ENCODE measurements at regions not wholly inside any gene's neighbourhood (a gene's known extent, or its start where the extent isn't known, plus 50 kb on each side); places are given as distances from the start of the nearest gene placed in this dataset.

DNA sequence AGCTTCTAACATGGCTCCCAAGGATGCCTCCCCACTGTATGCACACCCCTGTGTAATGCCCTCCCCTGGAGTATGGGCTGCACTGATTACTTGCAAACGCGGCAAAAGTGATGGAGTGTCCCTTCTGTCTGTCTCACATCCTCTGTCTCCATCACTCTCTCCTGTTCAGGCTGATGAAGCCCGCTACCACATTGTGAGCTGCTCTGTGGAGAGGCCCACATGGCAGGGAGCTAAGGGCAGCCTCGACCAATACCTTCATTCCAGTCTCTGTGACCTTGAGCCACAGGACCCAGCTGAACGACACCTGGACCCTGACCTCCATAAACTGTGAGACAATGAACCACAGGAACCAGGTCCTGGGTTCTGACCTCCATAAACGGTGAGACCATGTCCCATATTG is 154.1 kb upstream of the ETV3 start:
- no peak overlapping the region for H3K9ac ChIP-seq (ENCODE audit: low read length)
- CTCF ChIA-PET, result no interaction called here
- no peaks in the 10 kb centered on the region for H3K4me1 ChIP-seq (ENCODE audit: control insufficient read depth in 1 of 2, insufficient read depth in 2 of 2, low read length in 2 of 2)
- no peaks in the 10 kb centered on the region for H4K20me1 ChIP-seq (ENCODE audit: insufficient read depth)
- TF ChIP-seq CBX3 (IDR thresholded peaks at IDR 0.05; ENCODE audit: low read depth) (no peak), ZFX (IDR thresholded peaks at IDR 0.05) (no peak), EGR1 (IDR thresholded peaks at IDR 0.05; ENCODE audit: low read depth) (no peak), JUND (IDR thresholded peaks at IDR 0.05) (no peak), SRF (IDR thresholded peaks at IDR 0.05; ENCODE audit: low read depth) (no peak), SP1 (IDR thresholded peaks at IDR 0.05; ENCODE audit: low read depth) (no peak), EZH2 (IDR thresholded peaks at IDR 0.05) (no peak), RAD21 (IDR thresholded peaks at IDR 0.05; ENCODE audit: low read depth) (no peak), POLR2A (IDR thresholded peaks at IDR 0.05; ENCODE audit: borderline replicate concordance, extremely low read depth, insufficient read depth, insufficient read length) (no peak), FOSL1 (IDR thresholded peaks at IDR 0.05; ENCODE audit: low read depth) (no peak), SIN3A (IDR thresholded peaks at IDR 0.05; ENCODE audit: low read depth) (no peak), TCF7L2 (IDR thresholded peaks at IDR 0.05; ENCODE audit: borderline replicate concordance, extremely low read depth, insufficient read depth, insufficient read length) (no peak), POLR2AphosphoS5 (IDR thresholded peaks at IDR 0.05; ENCODE audit: low read depth, low read length) (no peak), ELF1 (IDR thresholded peaks at IDR 0.05; ENCODE audit: borderline replicate concordance, low read depth) (no peak), YY1 (IDR thresholded peaks at IDR 0.05; ENCODE audit: extremely low read depth, insufficient replicate concordance, low read depth, low read length) (no peak), CEBPB (IDR thresholded peaks at IDR 0.05; ENCODE audit: low read depth) (no peak), EZH2phosphoT487 (IDR thresholded peaks at IDR 0.05; ENCODE audit: borderline replicate concordance) (no peak)
- TF ChIP-seq, protein P1, sequence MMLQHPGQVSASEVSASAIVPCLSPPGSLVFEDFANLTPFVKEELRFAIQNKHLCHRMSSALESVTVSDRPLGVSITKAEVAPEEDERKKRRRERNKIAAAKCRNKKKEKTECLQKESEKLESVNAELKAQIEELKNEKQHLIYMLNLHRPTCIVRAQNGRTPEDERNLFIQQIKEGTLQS (IDR thresholded peaks at IDR 0.05), result no peak
- TF ChIP-seq, protein P2, sequence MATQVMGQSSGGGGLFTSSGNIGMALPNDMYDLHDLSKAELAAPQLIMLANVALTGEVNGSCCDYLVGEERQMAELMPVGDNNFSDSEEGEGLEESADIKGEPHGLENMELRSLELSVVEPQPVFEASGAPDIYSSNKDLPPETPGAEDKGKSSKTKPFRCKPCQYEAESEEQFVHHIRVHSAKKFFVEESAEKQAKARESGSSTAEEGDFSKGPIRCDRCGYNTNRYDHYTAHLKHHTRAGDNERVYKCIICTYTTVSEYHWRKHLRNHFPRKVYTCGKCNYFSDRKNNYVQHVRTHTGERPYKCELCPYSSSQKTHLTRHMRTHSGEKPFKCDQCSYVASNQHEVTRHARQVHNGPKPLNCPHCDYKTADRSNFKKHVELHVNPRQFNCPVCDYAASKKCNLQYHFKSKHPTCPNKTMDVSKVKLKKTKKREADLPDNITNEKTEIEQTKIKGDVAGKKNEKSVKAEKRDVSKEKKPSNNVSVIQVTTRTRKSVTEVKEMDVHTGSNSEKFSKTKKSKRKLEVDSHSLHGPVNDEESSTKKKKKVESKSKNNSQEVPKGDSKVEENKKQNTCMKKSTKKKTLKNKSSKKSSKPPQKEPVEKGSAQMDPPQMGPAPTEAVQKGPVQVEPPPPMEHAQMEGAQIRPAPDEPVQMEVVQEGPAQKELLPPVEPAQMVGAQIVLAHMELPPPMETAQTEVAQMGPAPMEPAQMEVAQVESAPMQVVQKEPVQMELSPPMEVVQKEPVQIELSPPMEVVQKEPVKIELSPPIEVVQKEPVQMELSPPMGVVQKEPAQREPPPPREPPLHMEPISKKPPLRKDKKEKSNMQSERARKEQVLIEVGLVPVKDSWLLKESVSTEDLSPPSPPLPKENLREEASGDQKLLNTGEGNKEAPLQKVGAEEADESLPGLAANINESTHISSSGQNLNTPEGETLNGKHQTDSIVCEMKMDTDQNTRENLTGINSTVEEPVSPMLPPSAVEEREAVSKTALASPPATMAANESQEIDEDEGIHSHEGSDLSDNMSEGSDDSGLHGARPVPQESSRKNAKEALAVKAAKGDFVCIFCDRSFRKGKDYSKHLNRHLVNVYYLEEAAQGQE (IDR thresholded peaks at IDR 0.05; ENCODE audit: low read depth), result no peak
- intact Hi-C loops (cut with micrococcal nuclease), result no loop called here
- peaks cover 61% of the 10 kb centered on the region for H3K27me3 ChIP-seq (ENCODE audit: insufficient read depth, low read length)
- RAD21 ChIA-PET (ENCODE audit: low non-redundant PET in 1 of 2, low total read pairs in 2 of 2, uncharacterized antibody in 2 of 2, unreplicated experiment in 2 of 2), result no interaction called here
- H3K4me2 ChIP-seq (ENCODE audit: low read length), result no peak overlapping the region
- no peak overlapping the region for H3K27ac ChIP-seq (ENCODE audit: low read depth, low read length)
- BruUV-seq (replicated peaks), result no TSS peak
- H3K79me2 ChIP-seq (ENCODE audit: insufficient read depth, low read length), result no peaks in the 10 kb centered on the region
- POLR2A ChIA-PET, result no interaction called here
- H3K9me2 ChIP-seq (ENCODE audit: insufficient read depth), result no peaks in the 10 kb centered on the region
- DNase-seq (ENCODE audit: low read depth, low spot score), result no peak
- H3K4me3 ChIP-seq (replicated peaks in 1 of 2; ENCODE audit: low read depth in 1 of 2, low read length in 2 of 2), result no peak overlapping the region
- no peaks in the 10 kb centered on the region for H3K9me3 ChIP-seq (ENCODE audit: control insufficient read depth in 1 of 2, insufficient read depth in 1 of 2, low read depth in 1 of 2, low read length in 2 of 2)
- no peak overlapping the region for H2AFZ ChIP-seq (ENCODE audit: low read depth, low read length, poor library complexity, severe bottlenecking)
- ATAC-seq, result no peak
- H3K36me3 ChIP-seq (ENCODE audit: control insufficient read depth in 1 of 2, insufficient read depth in 2 of 2, low read length in 2 of 2), result no peaks in the 10 kb centered on the region
